ENCODE measurements at regions not wholly inside any gene's neighbourhood (a gene's known extent, or its start where the extent isn't known, plus 50 kb on each side); places are given as distances from the start of the nearest gene placed in this dataset.

DNA sequence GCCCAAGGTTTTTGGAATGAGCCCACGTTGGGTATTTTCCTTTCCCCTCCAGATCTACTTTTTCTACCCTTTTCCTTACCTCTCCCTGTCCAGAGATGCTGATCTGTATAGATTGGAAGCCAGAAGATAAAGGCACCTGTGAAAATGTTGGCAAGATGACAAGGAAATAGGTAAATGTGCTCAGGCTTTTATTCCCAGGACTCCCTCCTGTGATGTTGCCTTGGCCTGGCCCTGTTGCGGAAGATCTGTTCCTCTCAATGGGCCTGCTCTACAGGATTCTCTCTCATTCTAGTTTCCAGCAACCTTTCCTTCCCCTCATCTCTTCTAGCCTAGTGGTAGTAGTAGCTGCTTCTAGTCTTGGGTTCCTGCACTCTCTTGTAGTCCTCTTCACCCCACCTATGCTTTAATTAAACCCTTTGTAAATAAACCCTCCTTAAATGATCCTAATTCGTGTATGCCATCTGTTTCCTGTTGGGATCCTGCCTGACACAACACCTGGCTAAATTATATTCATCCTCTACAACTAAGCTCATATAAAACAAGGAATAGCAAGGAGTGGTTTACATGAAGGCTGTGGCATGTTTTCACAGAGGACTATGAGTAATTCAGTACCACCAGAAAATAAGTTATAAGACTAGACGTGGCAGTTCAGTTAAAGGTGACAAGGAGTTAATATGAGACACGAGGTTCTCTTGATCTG is 95.7 kb upstream of the MAOA start:
- TF ChIP-seq, protein P1, sequence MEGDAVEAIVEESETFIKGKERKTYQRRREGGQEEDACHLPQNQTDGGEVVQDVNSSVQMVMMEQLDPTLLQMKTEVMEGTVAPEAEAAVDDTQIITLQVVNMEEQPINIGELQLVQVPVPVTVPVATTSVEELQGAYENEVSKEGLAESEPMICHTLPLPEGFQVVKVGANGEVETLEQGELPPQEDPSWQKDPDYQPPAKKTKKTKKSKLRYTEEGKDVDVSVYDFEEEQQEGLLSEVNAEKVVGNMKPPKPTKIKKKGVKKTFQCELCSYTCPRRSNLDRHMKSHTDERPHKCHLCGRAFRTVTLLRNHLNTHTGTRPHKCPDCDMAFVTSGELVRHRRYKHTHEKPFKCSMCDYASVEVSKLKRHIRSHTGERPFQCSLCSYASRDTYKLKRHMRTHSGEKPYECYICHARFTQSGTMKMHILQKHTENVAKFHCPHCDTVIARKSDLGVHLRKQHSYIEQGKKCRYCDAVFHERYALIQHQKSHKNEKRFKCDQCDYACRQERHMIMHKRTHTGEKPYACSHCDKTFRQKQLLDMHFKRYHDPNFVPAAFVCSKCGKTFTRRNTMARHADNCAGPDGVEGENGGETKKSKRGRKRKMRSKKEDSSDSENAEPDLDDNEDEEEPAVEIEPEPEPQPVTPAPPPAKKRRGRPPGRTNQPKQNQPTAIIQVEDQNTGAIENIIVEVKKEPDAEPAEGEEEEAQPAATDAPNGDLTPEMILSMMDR (IDR thresholded peaks at IDR 0.05; ENCODE audit: control extremely low read depth in 1 of 3, insufficient read depth in 1 of 3, low read depth in 1 of 3, low read length in 3 of 3), result no peak
- TF ChIP-seq EGR1 (IDR thresholded peaks at IDR 0.05; ENCODE audit: borderline replicate concordance, low read depth, low read length), result no peak
- no peak for TF ChIP-seq ZNF274 (IDR thresholded peaks at IDR 0.05; ENCODE audit: borderline replicate concordance, extremely low read depth, low read length)
- no peak for TF ChIP-seq POLR2A (IDR thresholded peaks at IDR 0.05; ENCODE audit: control extremely low read depth in 1 of 2, low read depth in 2 of 2, low read length in 2 of 2)
- no peak for TF ChIP-seq CHD2 (IDR thresholded peaks at IDR 0.05; ENCODE audit: low read length)
- TF ChIP-seq TAF1 (IDR thresholded peaks at IDR 0.05; ENCODE audit: low read depth, low read length), result no peak
- no peak for TF ChIP-seq EZH2 (IDR thresholded peaks at IDR 0.05; ENCODE audit: low read depth, low read length, severe bottlenecking)
